Activated CD4-positive, alpha-beta memory T cell treated with anti-CD3 and anti-CD28 coated beads for 36 hours (primary cell): ENCODE measurements at regions not wholly inside any gene's neighbourhood (a gene's known extent, or its start where the extent isn't known, plus 50 kb on each side); places are given as distances from the start of the nearest gene placed in this dataset.

Experiments used
- CTCF ChIA-PET: fragments of 350-600 bp; sonication (Branson Sonifier 250); formaldehyde crosslinking; loops from one replicate; lab custom pipeline; 2021; ENCODE audit warnings: antibody characterized with exemption, inconsistent platforms; lab: Charles Lee
- POLR2A ChIA-PET: fragments of 350-600 bp; sonication (Branson Sonifier 250); formaldehyde crosslinking; loops from one replicate; lab custom pipeline; 2021; ENCODE audit warnings: antibody characterized with exemption; lab: Charles Lee
- DNase-seq: peaks from one replicate; pipeline ENCODE4 v3.0.0-alpha.2; 2020
- H3K27ac Mint-ChIP-seq: one replicate; pipeline ENCODE4 v1.8.0; 2021; ENCODE audit warnings: mixed read lengths
- H3K27me3 Mint-ChIP-seq: one replicate; pipeline ENCODE4 v1.8.0; 2021; ENCODE audit warnings: mixed read lengths
- H3K36me3 Mint-ChIP-seq: one replicate; pipeline ENCODE4 v1.8.0; 2021; ENCODE audit warnings: mixed read lengths
- H3K4me1 Mint-ChIP-seq: one replicate; pipeline ENCODE4 v1.8.0; 2021; ENCODE audit warnings: low read depth, mixed read lengths
- H3K4me3 Mint-ChIP-seq: one replicate; pipeline ENCODE4 v1.8.0; 2021; ENCODE audit warnings: mild to moderate bottlenecking, mixed read lengths
- H3K9me3 Mint-ChIP-seq: one replicate; pipeline ENCODE4 v1.8.0; 2021; ENCODE audit warnings: mixed read lengths
- intact Hi-C: fragments of 100-400 bp; cut with micrococcal nuclease; formaldehyde crosslinking; loops from one replicate; pipeline ENCODE4 v1.15.1; 2023

DNA sequence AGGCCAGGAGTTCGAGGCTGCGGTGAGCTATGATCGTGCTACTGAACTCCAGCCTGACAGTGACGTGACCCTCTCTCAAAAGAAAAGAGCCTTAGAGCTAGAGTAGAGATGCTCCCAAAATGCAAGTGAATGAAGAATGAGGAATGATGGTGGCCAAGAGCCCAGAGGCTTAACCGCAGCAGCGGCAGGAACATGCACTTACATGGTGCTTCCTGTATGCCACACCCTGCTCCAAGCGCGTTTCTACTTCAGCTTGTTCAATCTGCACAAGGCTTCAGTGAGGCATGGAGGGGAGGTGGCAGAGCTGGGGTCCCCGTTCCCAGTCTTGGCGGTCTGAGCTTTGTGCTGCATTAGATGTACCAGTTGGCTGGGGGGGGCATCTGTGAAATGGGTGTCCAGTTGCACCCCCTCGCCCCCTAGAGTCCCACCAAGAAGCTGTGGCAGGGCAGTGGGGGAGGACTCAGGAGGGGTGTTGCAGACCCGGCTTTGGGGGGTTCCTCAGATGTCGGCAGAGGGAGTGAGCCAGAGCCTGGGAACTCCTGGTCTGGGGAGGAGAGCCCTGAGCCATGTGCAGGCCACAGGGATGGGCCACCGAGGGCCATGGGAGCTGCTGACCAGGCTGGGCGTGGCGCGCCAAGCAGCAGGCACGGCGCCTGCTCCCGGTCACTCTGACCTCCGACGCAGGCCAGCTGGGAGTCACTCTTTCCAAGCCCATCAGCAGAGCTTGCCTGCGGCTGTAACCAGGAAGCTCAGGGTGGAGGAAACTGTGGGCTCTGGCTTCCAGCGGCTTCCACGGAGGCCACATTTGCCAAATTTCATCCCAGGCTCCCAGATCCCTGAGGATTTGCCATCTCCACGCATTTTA, 260.1 kb downstream of the PARN start:
- Mint-ChIP-seq H3K27me3 (no peaks in the 10 kb centered on the region), H3K4me3 (no peak overlapping the region), H3K36me3 (no peaks in the 10 kb centered on the region), H3K4me1 (no peaks in the 10 kb centered on the region), H3K27ac (no peak overlapping the region), H3K9me3 (no peaks in the 10 kb centered on the region)
- no peak for DNase-seq
- POLR2A ChIA-PET, result no interaction called here
- intact Hi-C loops, result no loop called here
- CTCF ChIA-PET, result interaction anchor here (0.9 to 1.6 kb wide), 3 partner anchors 19 to 450 kb away, joined by 3 read pairs; partner anchors contain the start of gene ERCC4

DNA sequence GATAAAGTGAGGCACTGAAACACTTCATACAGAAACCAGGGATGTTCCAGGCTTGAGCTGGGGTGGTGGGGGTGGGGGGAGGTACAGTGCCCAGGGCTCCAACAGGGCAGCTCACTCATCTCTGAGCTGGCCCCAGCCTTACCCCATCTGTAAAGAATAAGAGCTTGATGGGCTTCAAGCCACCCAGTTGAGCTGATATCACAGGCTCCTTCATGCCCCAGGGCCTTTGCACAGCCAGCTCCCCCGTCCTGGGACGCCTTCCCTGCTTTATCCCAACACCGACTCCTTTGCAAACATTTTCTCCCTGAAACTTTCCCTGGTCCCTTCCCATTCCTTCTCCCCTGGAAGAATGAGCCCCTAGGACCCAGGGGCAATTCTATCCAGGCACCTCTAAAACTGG, 261.7 kb downstream of the PARN start:
- no peak overlapping the region for H3K4me3 Mint-ChIP-seq
- intact Hi-C loops, result no loop called here
- POLR2A ChIA-PET, result no interaction called here
- CTCF ChIA-PET, result interaction anchor here (0.7 kb wide), 1 partner anchor 159 kb away, joined by 3 read pairs; no protein-coding TSS in a partner anchor
- H3K4me1 Mint-ChIP-seq, result no peaks in the 10 kb centered on the region
- no peaks in the 10 kb centered on the region for H3K27me3 Mint-ChIP-seq
- H3K36me3 Mint-ChIP-seq, result no peaks in the 10 kb centered on the region
- DNase-seq, result no peak
- no peaks in the 10 kb centered on the region for H3K9me3 Mint-ChIP-seq
- no peak overlapping the region for H3K27ac Mint-ChIP-seq

DNA sequence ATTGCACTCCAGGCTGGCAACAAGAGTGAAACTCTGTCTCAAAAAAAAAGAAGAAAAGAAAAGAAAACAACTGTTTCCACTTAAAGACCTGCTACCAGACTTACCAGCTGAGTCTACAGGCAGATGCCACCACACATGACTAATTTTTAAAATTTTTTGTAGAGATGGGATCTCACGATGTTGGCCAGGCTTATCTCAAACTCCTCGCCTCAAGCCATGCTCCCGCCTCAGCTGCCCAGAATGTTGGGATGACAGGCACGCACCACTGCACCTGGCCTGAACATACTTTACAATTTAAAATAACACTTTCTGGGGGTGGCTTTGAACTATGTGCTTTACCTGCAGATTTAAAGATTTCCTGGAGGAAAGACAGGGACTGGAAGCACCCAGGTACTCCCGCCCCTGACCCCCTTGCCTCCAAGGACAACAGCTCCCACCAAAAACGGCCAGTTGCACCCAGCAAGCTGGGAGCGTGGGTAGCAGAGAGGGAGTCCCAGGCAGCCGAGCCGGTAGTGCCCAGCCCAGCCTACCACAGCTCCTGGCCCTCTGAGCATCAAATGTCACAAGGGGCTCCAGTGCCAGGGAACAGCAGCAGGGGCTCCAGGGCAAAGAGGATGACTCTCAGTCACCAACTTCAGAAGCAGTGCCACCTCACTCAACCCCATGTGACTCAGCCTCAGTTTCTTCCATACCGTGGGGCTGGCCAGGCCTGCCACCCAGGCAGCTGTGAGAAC, 262.9 kb downstream of the PARN start:
- POLR2A ChIA-PET, result no interaction called here
- CTCF ChIA-PET, result interaction anchor here (0.6 kb wide), 1 partner anchor 261 kb away, joined by 3 read pairs; no protein-coding TSS in a partner anchor
- no peak for DNase-seq
- no peaks in the 10 kb centered on the region for H3K36me3 Mint-ChIP-seq
- H3K27me3 Mint-ChIP-seq, result no peaks in the 10 kb centered on the region
- no peak overlapping the region for H3K4me3 Mint-ChIP-seq
- no peak overlapping the region for H3K27ac Mint-ChIP-seq
- no peaks in the 10 kb centered on the region for H3K9me3 Mint-ChIP-seq
- no peaks in the 10 kb centered on the region for H3K4me1 Mint-ChIP-seq
- intact Hi-C loops, result no loop called here

DNA sequence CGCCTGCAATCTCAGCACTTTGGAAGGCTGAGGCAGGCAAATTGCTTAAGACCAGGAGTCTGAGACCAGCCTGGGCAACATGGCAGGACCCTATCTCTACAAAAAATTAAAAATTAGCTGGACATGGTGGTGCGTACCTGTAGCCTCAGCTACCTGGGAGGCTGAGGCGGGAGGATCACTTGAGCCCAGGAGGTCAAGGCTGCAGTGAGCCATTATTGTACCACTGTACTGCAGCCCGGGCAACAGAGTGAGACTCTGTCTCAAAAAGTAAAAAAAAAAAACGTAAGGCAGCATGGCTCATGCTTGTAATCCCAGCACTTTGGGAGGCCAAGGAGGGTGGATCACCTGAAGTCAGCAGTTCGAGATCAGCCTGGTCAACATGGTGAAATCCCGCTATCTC, 263.6 kb downstream of the PARN start:
- POLR2A ChIA-PET, result no interaction called here
- CTCF ChIA-PET, result no interaction called here

DNA sequence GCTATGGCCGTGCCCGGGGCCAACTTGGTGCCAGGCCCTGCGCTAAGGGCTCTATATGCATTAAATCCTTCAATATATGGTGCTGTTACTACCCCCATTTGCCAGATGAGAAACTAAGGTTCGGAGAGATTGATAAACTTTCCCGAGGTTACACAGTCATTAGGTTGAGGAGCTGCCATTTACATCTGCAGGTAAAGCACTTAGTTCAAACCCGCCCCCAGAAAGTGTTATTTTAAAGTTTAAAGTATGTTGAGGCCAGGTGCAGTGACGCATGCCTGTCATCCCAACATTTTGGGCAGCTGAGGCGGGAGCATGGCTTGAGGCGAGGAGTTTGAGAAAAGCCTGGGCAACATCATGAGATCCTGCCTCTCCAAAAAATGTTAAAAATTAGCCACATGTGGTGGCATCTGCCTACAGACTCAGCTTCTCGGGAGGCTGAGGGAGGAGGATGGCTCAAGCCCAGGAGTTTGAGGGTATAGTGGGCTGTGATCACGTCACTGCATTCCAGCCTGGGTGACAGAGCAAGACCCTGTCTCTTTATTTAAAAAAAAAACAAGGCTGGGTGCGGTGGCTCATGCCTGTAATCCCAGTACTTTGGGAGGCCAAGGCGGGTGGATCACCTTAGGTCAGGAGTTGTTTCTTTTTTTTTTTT, 264.7 kb downstream of the PARN start:
- Mint-ChIP-seq H3K36me3 (no peaks in the 10 kb centered on the region), H3K9me3 (no peaks in the 10 kb centered on the region), H3K27me3 (peaks cover 4% of the 10 kb centered on the region), H3K4me3 (no peak overlapping the region), H3K27ac (no peak overlapping the region), H3K4me1 (no peaks in the 10 kb centered on the region)
- intact Hi-C loops, result no loop called here
- DNase-seq, result no peak
- POLR2A ChIA-PET, result no interaction called here
- CTCF ChIA-PET, result no interaction called here

More for the DNA sequence above, 263.6 kb downstream of the PARN start:
- Mint-ChIP-seq H3K9me3 (no peaks in the 10 kb centered on the region), H3K27ac (no peak overlapping the region), H3K36me3 (no peaks in the 10 kb centered on the region), H3K4me1 (no peaks in the 10 kb centered on the region), H3K4me3 (no peak overlapping the region), H3K27me3 (no peaks in the 10 kb centered on the region)
- intact Hi-C loops, result no loop called here
- DNase-seq, result no peak

DNA sequence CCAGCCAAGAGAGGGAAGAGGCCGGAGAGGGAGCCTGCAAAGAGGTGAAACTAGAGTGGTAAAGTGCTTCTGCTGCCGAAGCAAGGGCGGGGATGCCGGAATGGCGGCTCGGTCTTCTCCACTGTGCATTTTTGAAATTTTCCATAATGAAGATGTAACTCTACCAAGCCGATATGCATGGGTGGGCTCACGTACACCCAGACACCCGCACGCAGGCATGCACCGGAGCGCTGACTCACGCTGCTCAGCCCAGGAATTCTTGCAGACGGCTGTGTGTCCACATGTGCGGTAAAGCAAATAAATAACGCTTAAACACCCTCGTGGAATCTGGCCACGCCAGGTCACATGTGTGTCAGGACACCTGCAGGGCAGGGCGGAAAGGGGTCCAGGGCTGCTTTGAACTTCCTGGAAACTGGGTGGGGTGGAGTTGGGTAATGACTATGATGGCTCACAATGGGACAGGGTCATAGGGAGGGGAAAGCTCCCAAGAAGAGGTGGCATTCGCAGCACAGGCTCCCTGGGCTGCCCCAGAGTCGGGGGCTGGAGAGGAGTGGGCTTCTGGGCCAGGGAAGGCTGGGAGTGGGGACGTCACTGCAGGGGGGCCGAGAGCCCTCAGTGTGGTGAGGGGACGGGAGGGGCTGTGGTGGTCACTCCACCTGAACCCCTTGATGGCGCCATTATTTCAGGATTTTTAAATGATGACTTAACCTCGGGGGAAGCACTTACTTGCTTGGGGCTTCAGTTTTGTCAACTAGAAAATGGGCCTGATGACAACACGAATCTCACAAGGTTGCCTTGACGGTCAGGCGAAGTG, 265.5 kb downstream of the PARN start:
- CTCF ChIA-PET, result no interaction called here
- POLR2A ChIA-PET, result no interaction called here
- no peaks in the 10 kb centered on the region for H3K36me3 Mint-ChIP-seq
- no peaks in the 10 kb centered on the region for H3K4me1 Mint-ChIP-seq
- no peak overlapping the region for H3K27ac Mint-ChIP-seq
- no peak overlapping the region for H3K4me3 Mint-ChIP-seq
- no peak for DNase-seq
- H3K27me3 Mint-ChIP-seq, result peaks cover 4% of the 10 kb centered on the region
- intact Hi-C loops, result no loop called here
- no peaks in the 10 kb centered on the region for H3K9me3 Mint-ChIP-seq

DNA sequence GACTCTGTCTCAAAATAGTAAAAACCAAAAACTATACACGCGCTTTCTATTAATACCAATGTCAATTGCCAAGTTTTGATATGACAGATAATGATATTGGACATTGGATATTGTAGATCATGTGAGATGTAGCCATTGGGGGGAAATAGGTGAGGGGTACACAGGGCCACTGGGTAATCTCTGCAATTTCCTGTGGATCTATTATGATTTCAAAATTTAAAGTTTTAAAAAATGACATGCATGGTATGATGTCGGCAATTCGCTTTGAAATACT, 266.0 kb downstream of the PARN start:
- ChIA-PET CTCF (no interaction called here), POLR2A (no interaction called here)
- no peaks in the 10 kb centered on the region for H3K4me1 Mint-ChIP-seq
- H3K36me3 Mint-ChIP-seq, result no peaks in the 10 kb centered on the region
- no peaks in the 10 kb centered on the region for H3K9me3 Mint-ChIP-seq
- intact Hi-C loops, result no loop called here
- DNase-seq, result no peak
- no peak overlapping the region for H3K4me3 Mint-ChIP-seq
- no peak overlapping the region for H3K27ac Mint-ChIP-seq
- peaks cover 4% of the 10 kb centered on the region for H3K27me3 Mint-ChIP-seq

DNA sequence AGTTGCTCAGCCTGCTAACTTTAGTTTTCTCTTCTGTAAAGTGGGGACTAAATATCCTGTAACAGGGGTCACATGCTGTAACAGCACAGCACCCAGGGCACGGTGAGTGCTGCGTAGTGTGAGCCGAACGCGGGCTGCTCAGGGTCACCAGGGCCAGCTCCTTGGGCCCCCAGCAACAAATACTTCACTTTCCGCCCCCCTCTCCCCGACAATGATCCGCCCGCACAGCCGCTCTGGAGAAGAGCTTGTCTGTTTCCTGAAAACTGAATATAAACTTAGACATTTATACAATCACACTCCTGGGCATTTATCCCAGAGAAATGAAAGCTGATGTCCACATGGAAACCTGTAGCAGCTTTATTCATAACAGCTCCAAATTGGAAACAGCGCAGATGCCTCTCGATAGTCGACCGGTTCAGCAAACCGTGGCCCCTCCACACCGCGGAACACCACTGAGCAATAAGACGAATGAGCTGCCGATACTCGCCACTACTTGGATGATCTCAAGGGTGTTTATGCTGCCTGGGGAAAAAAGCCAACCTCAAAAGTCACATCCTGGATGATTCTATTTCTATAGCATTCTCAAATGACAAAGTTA, 267.2 kb downstream of the PARN start:
- peaks cover 7% of the 10 kb centered on the region for H3K27me3 Mint-ChIP-seq

DNA sequence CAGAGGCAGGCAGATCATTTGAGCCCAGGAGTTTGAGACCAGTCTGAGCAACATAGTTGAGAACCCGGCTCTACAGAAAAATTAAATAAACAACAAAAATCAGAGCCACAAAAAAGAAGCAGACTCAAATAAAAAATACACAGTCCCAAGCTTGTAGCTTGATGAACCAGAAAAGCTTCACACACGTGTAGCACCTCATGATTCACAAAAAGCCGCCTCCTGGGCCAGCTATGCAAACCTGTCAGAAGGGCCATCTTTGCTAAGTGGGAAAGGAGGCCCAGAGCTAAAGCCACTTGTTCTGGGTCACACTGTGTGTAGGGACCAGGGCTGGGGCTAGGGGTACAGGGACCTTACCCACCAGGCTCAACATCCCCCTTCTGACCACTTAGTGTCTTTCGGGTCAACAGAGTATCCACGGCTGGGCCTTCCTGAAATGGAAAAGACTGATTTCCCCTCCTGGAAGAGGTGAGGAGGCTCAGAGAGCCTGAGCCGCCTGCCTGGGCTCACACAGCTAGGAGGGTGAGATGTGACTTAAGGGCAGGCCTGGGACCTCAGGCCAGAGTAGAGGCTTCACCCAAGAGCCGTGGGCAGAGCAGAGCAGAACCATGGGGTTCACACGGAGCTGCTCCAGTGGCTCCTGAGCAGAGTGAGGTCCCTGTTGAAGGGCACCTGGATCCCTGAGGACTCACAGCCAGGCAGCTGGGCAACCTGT, 269.6 kb downstream of the PARN start:
- Mint-ChIP-seq H3K4me1 (peaks cover under 1% of the 10 kb centered on the region), H3K27ac (no peak overlapping the region), H3K36me3 (no peaks in the 10 kb centered on the region), H3K9me3 (no peaks in the 10 kb centered on the region), H3K4me3 (no peak overlapping the region), H3K27me3 (peaks cover 7% of the 10 kb centered on the region)
- no peak for DNase-seq
- ChIA-PET CTCF (no interaction called here), POLR2A (no interaction called here)
- intact Hi-C loops, result no loop called here

More for the DNA sequence above, 267.2 kb downstream of the PARN start:
- Mint-ChIP-seq H3K9me3 (no peaks in the 10 kb centered on the region), H3K27ac (no peak overlapping the region), H3K4me3 (no peak overlapping the region), H3K36me3 (no peaks in the 10 kb centered on the region), H3K4me1 (no peaks in the 10 kb centered on the region)
- ChIA-PET CTCF (no interaction called here), POLR2A (no interaction called here)
- intact Hi-C loops, result no loop called here
- DNase-seq, result no peak

DNA sequence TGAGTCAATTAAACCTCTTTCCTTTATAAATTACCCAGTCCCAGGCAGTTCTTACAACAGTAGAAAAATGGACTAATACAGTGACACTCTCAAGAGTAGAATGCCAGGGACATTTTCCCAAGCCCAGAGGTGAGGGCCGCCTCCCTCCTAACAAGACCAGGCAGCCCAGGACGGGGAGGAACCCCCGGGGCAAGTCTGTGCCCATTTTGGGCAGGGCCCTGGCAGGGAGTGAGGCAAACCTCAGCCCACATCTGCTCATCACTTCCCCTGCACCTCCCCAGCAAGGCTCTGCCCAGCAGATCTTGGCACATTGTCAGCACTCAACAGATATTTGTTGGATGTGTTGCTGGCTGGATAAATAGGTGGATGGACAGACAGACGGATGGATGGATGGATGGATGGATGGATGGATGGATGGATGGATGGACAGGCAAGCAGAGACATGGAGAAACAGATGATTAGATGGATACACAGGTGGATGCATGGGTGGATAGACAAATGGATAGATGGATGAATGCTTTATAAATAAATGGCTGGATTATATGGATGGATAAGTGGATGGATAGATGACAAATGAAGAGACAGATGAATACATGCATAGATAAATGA, 271.3 kb downstream of the PARN start:
- Mint-ChIP-seq H3K27ac (no peak overlapping the region), H3K27me3 (peaks cover 7% of the 10 kb centered on the region), H3K4me3 (no peak overlapping the region), H3K4me1 (peaks cover 10% of the 10 kb centered on the region), H3K9me3 (no peaks in the 10 kb centered on the region), H3K36me3 (no peaks in the 10 kb centered on the region)
- DNase-seq, result no peak
- ChIA-PET POLR2A (no interaction called here), CTCF (no interaction called here)
- intact Hi-C loops, result no loop called here

DNA sequence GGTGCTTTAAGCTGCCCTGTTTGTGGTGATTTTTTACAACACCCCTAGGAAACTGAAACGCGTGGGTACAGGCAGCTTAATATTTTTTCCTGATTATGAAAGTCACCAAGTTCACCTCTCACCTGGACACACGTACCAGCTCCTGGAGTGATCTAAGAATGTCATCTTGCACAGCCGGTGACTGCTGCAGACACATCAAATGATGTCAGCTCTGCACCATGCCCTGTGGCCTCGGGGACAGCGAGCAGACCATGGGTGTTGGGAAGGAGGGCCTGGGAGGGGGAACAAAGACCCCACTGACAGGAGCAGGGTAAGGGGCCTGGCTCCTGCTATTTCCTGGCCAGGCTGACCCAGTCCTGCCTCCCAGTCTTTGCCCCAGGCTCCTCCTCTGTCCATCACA, 272.7 kb downstream of the PARN start:
- H3K9me3 Mint-ChIP-seq, result no peaks in the 10 kb centered on the region
- H3K27ac Mint-ChIP-seq, result no peak overlapping the region
- ChIA-PET POLR2A (no interaction called here), CTCF (no interaction called here)
- DNase-seq, result no peak
- peaks cover 10% of the 10 kb centered on the region for H3K4me1 Mint-ChIP-seq
- intact Hi-C loops, result no loop called here
- H3K27me3 Mint-ChIP-seq, result peaks cover 7% of the 10 kb centered on the region
- no peak overlapping the region for H3K4me3 Mint-ChIP-seq
- no peaks in the 10 kb centered on the region for H3K36me3 Mint-ChIP-seq
